Left cardiac atrium (tissue), 4 donors: ENCODE measurements at regions not wholly inside any gene's neighbourhood (a gene's known extent, or its start where the extent isn't known, plus 50 kb on each side); places are given as distances from the start of the nearest gene placed in this dataset.
"Not testable (repeated sequence)": the region's sequence is repeated elsewhere in the genome, so short reads cannot be mapped to it uniquely, and the experiment has no call there.

Source experiments
- ATAC-seq, 2 donors: fragments of 200-7000 bp; cut with Tn5 transposase; one replicate each; pipeline ENCODE4 v1.9.1; 2020; ENCODE audit warnings: mild to moderate bottlenecking in 2 of 2, moderate library complexity in 2 of 2
- DNase-seq: peaks from one replicate; pipeline ENCODE4 v3.0.0-alpha.2; 2020
- intact Hi-C, 2 donors: fragments of 100-400 bp; cut with DNase I; formaldehyde crosslinking; loops; one replicate each; pipeline versions ENCODE4 v1.14.1 to v1.15.1; 2022 to 2023
- donor health status: DM: no; HTN: yes; CAD: no.
- donor health status: DM: no; HTN: yes; CAD: no; lungs with severe emphysema.
- donor health status: DM: yes; HTN: yes; CAD: no.
- donor health status: Dilated cardiomyopathy.

- intact Hi-C loops, result loop anchor here in 1 of 2 donors (10.0 kb wide), 1 partner anchor 118 kb away; no protein-coding TSS in a partner anchor
- no peak for DNase-seq
- no peak for ATAC-seq
Observed at GRCh38 chr14:105682956-105683570, 156.7 kb downstream of the TMEM121 start.

GRCh38 chr14:105684056-105684455 is 157.7 kb downstream of the TMEM121 start:
- intact Hi-C loops, result loop anchor here in 1 of 2 donors (10.0 kb wide), 1 partner anchor 119 kb away; no protein-coding TSS in a partner anchor
- not testable (repeated sequence) for ATAC-seq, DNase-seq

GRCh38 chr14:105684597-105684996 is 158.2 kb downstream of the TMEM121 start:
- intact Hi-C loops, result loop anchor here in 1 of 2 donors (10.0 kb wide), 1 partner anchor 120 kb away; no protein-coding TSS in a partner anchor
- ATAC-seq, DNase-seq: not testable (repeated sequence)

DNA sequence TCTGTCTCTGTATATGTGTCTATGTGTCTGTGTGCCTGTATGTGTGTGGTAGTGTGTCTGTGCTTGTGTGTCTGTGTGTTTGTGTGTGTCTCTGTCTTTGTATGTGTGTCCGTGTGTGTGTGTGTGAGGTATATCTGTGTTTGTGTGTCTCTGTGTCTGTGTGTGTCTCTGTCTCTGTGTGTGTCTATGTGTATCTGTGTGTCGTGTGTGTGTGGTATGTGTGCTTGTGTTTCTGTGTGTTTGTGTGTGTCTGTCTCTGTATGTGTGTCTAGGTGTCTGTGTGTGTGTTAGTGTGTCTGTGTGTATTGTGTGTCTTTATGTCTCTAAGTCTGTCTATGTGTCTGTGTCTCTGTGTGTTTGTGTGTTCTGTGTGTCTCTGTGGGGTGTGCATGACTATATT is 158.6 kb downstream of the TMEM121 start:
- DNase-seq, result no peak
- intact Hi-C loops, result loop anchor here in 1 of 2 donors (10.0 kb wide), 1 partner anchor 120 kb away; no protein-coding TSS in a partner anchor
- ATAC-seq, result no peak

DNA sequence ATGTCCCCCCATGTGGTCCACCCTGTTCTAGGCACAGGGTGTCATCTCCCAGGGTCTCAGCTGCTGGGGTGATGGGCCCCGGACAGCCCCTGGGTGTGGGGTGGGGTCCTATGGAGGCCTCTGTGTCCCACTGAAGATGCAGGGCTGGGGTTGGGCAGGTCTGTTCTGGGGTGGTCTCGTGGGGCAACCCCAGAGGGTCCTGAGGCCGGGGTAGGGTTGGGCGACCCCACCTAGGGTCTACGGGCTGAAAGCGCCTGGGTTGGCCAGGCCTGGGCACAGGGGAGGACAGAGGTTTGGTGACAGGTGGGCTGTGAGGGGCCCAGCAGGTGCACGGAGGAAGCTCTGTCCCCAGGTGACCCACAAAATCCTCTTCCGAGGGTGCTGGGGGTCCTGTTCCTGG is 159.2 kb downstream of the TMEM121 start:
- ATAC-seq, DNase-seq: not testable (repeated sequence)
- intact Hi-C loops, result loop anchor here in 1 of 2 donors (10.0 kb wide), 1 partner anchor 121 kb away; no protein-coding TSS in a partner anchor

DNA sequence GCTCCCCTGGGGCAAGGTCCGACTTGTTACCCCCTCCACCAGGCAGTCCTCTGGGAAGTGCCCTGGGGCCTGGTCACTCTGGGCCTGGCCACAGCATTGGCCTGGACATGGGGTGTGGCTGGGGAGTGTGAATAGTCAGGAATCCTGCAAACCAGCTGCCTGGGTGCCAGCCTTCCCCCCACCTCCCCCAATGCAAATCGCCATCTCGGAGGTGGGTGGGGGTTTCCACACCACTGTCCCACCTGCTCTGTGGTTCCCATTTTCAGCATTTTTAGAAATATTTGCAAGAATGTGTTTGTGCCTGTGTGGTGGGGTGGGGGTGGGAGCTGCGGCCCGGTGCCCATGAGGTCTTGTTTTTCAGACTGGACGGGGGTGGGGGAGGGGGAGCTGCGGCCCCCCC is 159.7 kb downstream of the TMEM121 start:
- not testable (repeated sequence) for DNase-seq, ATAC-seq
- intact Hi-C loops, result loop anchor here in 1 of 2 donors (10.0 kb wide), 1 partner anchor 121 kb away; no protein-coding TSS in a partner anchor

GRCh38 chr14:105686462-105687170 is 160.2 kb downstream of the TMEM121 start:
- DNase-seq, ATAC-seq: not testable (repeated sequence)
- intact Hi-C loops, result loop anchor here in 1 of 2 donors (10.0 kb wide), 1 partner anchor 122 kb away; no protein-coding TSS in a partner anchor

DNA sequence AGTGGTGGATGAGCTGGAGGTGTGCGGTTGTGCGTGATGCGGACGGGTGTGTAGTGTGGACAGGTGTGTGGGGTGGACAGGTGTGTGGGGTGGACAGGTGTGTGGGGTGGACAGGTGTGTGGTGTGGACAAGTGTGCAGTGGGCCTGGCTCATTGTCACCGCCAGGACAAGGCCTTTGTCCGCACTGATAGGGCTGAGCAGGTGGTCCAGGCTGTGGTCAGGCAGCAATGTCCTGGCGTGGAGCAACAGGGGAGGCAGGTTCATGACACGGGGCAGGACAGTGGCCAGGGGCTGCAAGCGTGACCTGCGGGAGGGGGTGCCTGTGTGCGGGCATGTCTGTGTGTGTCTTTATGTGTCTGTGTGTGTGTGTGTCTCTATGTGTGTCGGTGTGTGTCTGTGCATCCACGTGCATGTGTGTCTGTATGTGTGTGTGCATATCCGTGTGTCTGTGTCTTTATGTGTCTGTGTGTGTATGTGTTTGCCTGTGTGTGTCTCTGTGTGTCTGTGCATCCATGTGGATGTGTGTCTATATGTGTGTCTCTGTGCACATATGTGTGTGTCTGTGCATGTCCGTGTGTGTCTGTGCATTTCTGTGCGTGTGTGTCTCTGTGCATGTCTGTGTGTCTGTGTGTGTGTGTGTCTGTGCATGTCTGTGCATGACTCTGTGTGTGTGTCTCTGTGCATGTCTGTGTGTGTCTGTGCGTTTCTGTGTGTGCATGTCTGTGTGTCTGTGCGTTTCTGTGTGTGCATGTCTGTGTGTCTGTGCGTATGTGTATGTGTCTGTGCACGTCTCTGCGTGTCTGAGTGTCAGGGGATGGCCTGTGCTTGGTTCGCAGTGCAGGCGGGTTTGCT is 161.0 kb downstream of the TMEM121 start:
- intact Hi-C loops, result loop anchor here in 1 of 2 donors (10.0 kb wide), 1 partner anchor 123 kb away; no protein-coding TSS in a partner anchor
- not testable (repeated sequence) for DNase-seq, ATAC-seq

GRCh38 chr14:105688023-105688351 is 161.6 kb downstream of the TMEM121 start:
- ATAC-seq, DNase-seq: not testable (repeated sequence)
- intact Hi-C loops, result loop anchor here in 1 of 2 donors (10.0 kb wide), 1 partner anchor 123 kb away; no protein-coding TSS in a partner anchor

- intact Hi-C loops, result loop anchor here in 1 of 2 donors (10.0 kb wide), 1 partner anchor 124 kb away; no protein-coding TSS in a partner anchor
- not testable (repeated sequence) for DNase-seq, ATAC-seq
Observed at GRCh38 chr14:105688664-105689221, 162.4 kb downstream of the TMEM121 start.

GRCh38 chr14:105689722-105690121 is 163.3 kb downstream of the TMEM121 start:
- ATAC-seq (no peak), DNase-seq (no peak)
- intact Hi-C loops, result loop anchor here in 1 of 2 donors (10.0 kb wide), 1 partner anchor 125 kb away; no protein-coding TSS in a partner anchor

GRCh38 chr14:105690671-105691070 is 164.3 kb downstream of the TMEM121 start:
- ATAC-seq, result no peak
- intact Hi-C loops, result no loop called here

GRCh38 chr14:105691321-105692109 is 165.1 kb downstream of the TMEM121 start:
- DNase-seq, ATAC-seq, intact Hi-C loops: not testable (repeated sequence)

More at GRCh38 chr14:105690671-105691070, 164.3 kb downstream of the TMEM121 start:
- no peak for DNase-seq

- intact Hi-C loops, DNase-seq: not testable (repeated sequence)
- peak in 1 of 2 donors; percentile 22 for ATAC-seq
Observed at GRCh38 chr14:105692110-105692685, 165.8 kb downstream of the TMEM121 start.

DNA sequence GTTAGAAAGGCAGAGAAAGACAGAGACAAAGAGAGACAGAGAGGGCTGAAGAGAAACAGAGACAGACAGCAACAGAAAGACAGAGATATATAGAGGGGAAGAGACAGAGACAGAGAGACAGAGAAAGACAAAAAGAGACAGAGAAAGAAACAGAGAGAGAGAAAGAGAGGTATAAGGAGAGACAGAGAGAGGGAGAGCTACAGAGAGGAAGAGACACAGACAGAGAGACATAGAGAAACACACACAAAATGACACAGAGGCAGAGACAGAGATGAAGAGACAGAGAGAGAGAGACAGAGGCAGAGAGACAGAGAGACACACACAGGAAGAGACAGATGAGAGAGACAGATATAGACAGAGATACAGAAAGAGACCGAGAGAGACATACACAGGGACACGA is 168.6 kb downstream of the TMEM121 start:
- intact Hi-C loops, result no loop called here
- ATAC-seq, result no peak
- no peak for DNase-seq

- intact Hi-C loops, ATAC-seq, DNase-seq: not testable (repeated sequence)
Observed at GRCh38 chr14:105696388-105696787, 170.0 kb downstream of the TMEM121 start.

- not testable (repeated sequence) for DNase-seq
Observed at GRCh38 chr14:105697414-105697813, 171.0 kb downstream of the TMEM121 start.

More at GRCh38 chr14:105697414-105697813, 171.0 kb downstream of the TMEM121 start:
- intact Hi-C loops, ATAC-seq: not testable (repeated sequence)
